Osteocyte (in vitro differentiated cells): ENCODE measurements at regions not wholly inside any gene's neighbourhood (a gene's known extent, or its start where the extent isn't known, plus 50 kb on each side); places are given as distances from the start of the nearest gene placed in this dataset.
"Not testable (repeated sequence)": the region's sequence is repeated elsewhere in the genome, so short reads cannot be mapped to it uniquely, and the experiment has no call there.

Source experiments
- DNase-seq: peaks from one replicate; pipeline ENCODE4 v3.0.0; 2021; ENCODE audit warnings: mixed read lengths; ENCODE audit not compliant: unreplicated experiment; ENCODE audit errors: extremely low spot score
- H3K27ac Mint-ChIP-seq: one replicate; pipeline ENCODE4 v1.8.0; 2021; ENCODE audit warnings: mild to moderate bottlenecking, mixed read lengths; ENCODE audit not compliant: unreplicated experiment
- H3K27me3 Mint-ChIP-seq: one replicate; pipeline ENCODE4 v1.8.0; 2021; ENCODE audit warnings: mixed read lengths; ENCODE audit not compliant: unreplicated experiment
- H3K36me3 Mint-ChIP-seq: one replicate; pipeline ENCODE4 v1.8.0; 2021; ENCODE audit warnings: mixed read lengths; ENCODE audit not compliant: unreplicated experiment
- H3K4me1 Mint-ChIP-seq: one replicate; pipeline ENCODE4 v1.8.0; 2021; ENCODE audit warnings: mixed read lengths; ENCODE audit not compliant: unreplicated experiment
- H3K4me3 Mint-ChIP-seq: one replicate; pipeline ENCODE4 v1.8.0; 2021; ENCODE audit warnings: mild to moderate bottlenecking, moderate library complexity, mixed read lengths; ENCODE audit not compliant: unreplicated experiment
- H3K9me3 Mint-ChIP-seq: one replicate; pipeline ENCODE4 v1.8.0; 2021; ENCODE audit warnings: mixed read lengths; ENCODE audit not compliant: unreplicated experiment
- CTCF ChIP-seq: fragments of 200-600 bp; sonication (generic); IDR thresholded peaks from 2 replicates; pipeline ENCODE4 v1.5.0; 2021; ENCODE audit warnings: antibody characterized with exemption, mild to moderate bottlenecking, moderate library complexity

- Mint-ChIP-seq H3K27me3 (no peaks in the 10 kb centered on the region), H3K4me3 (no peak overlapping the region), H3K9me3 (no peaks in the 10 kb centered on the region), H3K36me3 (peaks cover 1% of the 10 kb centered on the region), H3K4me1 (peaks cover 36% of the 10 kb centered on the region), H3K27ac (no peak overlapping the region)
- TF ChIP-seq CTCF = no peak
- no peak for DNase-seq
These were observed 127.0 kb upstream of the CIBAR2 start for GRCh38 chr16:85239239-85239638.

GRCh38 chr16:85239871-85240270, 127.6 kb upstream of the CIBAR2 start:
- Mint-ChIP-seq H3K27me3 (no peaks in the 10 kb centered on the region), H3K27ac (no peak overlapping the region), H3K4me1 (peaks cover 30% of the 10 kb centered on the region), H3K36me3 (peaks cover 1% of the 10 kb centered on the region), H3K9me3 (no peaks in the 10 kb centered on the region), H3K4me3 (no peak overlapping the region)
- TF ChIP-seq CTCF = no peak
- no peak for DNase-seq

GRCh38 chr16:85240982-85241924, 129.0 kb upstream of the CIBAR2 start:
- H3K4me3 Mint-ChIP-seq = no peak overlapping the region
- DNase-seq = no peak
- peaks cover 1% of the 10 kb centered on the region for H3K36me3 Mint-ChIP-seq

GRCh38 chr16:85242140-85242539, 129.9 kb upstream of the CIBAR2 start:
- DNase-seq = no peak
- H3K4me3 Mint-ChIP-seq = no peak overlapping the region
- no peak for TF ChIP-seq CTCF
- peaks cover 26% of the 10 kb centered on the region for H3K4me1 Mint-ChIP-seq
- no peak overlapping the region for H3K27ac Mint-ChIP-seq
- H3K27me3 Mint-ChIP-seq = no peaks in the 10 kb centered on the region
- peaks cover 1% of the 10 kb centered on the region for H3K36me3 Mint-ChIP-seq
- H3K9me3 Mint-ChIP-seq = no peaks in the 10 kb centered on the region

More at GRCh38 chr16:85240982-85241924, 129.0 kb upstream of the CIBAR2 start:
- Mint-ChIP-seq H3K9me3 (no peaks in the 10 kb centered on the region), H3K4me1 (peaks cover 31% of the 10 kb centered on the region), H3K27me3 (no peaks in the 10 kb centered on the region), H3K27ac (no peak overlapping the region)
- TF ChIP-seq CTCF = no peak

GRCh38 chr16:85243308-85243707, 131.0 kb upstream of the CIBAR2 start:
- no peak overlapping the region for H3K4me3 Mint-ChIP-seq
- no peaks in the 10 kb centered on the region for H3K27me3 Mint-ChIP-seq
- H3K36me3 Mint-ChIP-seq = peaks cover 1% of the 10 kb centered on the region
- H3K4me1 Mint-ChIP-seq = peaks cover 15% of the 10 kb centered on the region
- H3K9me3 Mint-ChIP-seq = no peaks in the 10 kb centered on the region
- no peak for TF ChIP-seq CTCF
- no peak for DNase-seq
- H3K27ac Mint-ChIP-seq = no peak overlapping the region

GRCh38 chr16:85244452-85244851, 132.2 kb upstream of the CIBAR2 start:
- H3K4me1 Mint-ChIP-seq, H3K27ac Mint-ChIP-seq, H3K27me3 Mint-ChIP-seq, H3K36me3 Mint-ChIP-seq, DNase-seq, H3K9me3 Mint-ChIP-seq, H3K4me3 Mint-ChIP-seq: not testable (repeated sequence)
